ENCODE measurements at regions not wholly inside any gene's neighbourhood (a gene's known extent, or its start where the extent isn't known, plus 50 kb on each side); places are given as distances from the start of the nearest gene placed in this dataset.

GRCh38 chr1:88552226-88552625, 131.8 kb upstream of the PKN2 start:
- Mint-ChIP-seq H3K36me3 (no peaks in the 10 kb centered on the region), H3K9me3 (no peaks in the 10 kb centered on the region), H3K27ac (no peak overlapping the region), H3K27me3 (ENCODE audit: low read depth in 3 of 3) (no peaks in the 10 kb centered on the region), H3K4me1 (no peaks in the 10 kb centered on the region), H3K4me3 (no peak overlapping the region)
- H4K20me1 ChIP-seq (ENCODE audit: insufficient read depth, low read length) = no peaks in the 10 kb centered on the region
- WGBS (ENCODE audit: insufficient coverage) = no CpG with 5 or more reads among the region's 2 CpGs
- intact Hi-C loops (cut with micrococcal nuclease) = no loop called here
- H3K4me3 ChIP-seq (replicated peaks in 1 of 3; ENCODE audit: low read depth in 2 of 3, low read length in 3 of 3) = no peak overlapping the region
- TF ChIP-seq CTCF (IDR thresholded peaks at IDR 0.05) = no peak
- DNase-seq = no peak
- H2AFZ ChIP-seq (ENCODE audit: insufficient read depth, low read depth, low read length, poor library complexity, severe bottlenecking) = no peak overlapping the region
- no peaks in the 10 kb centered on the region for H3K36me3 ChIP-seq (replicated peaks in 1 of 2; ENCODE audit: control insufficient read depth in 1 of 2, insufficient read depth in 2 of 2, low read length in 2 of 2)
- H3K79me2 ChIP-seq (ENCODE audit: insufficient read depth, low read length) = no peaks in the 10 kb centered on the region
- no peaks in the 10 kb centered on the region for H3K9me3 ChIP-seq (replicated peaks in 1 of 2; ENCODE audit: control insufficient read depth in 1 of 2, insufficient read depth in 1 of 2, low read length in 2 of 2)
- H3K27ac ChIP-seq (ENCODE audit: low read depth in 1 of 2, low read length in 2 of 2) = no peak overlapping the region
- H3K27me3 ChIP-seq (ENCODE audit: control insufficient read depth in 2 of 2, insufficient read depth in 2 of 2, low read length in 2 of 2) = no peaks in the 10 kb centered on the region
- no peaks in the 10 kb centered on the region for H3K4me1 ChIP-seq (ENCODE audit: control insufficient read depth in 1 of 2, insufficient read depth in 2 of 2, low read length in 2 of 2)
- H3K9ac ChIP-seq (ENCODE audit: insufficient read depth, low read length, poor library complexity, severe bottlenecking) = no peak overlapping the region
- no peak overlapping the region for H3K4me2 ChIP-seq (replicated peaks; ENCODE audit: extremely low read depth, low read length, poor library complexity, severe bottlenecking)

GRCh38 chr1:88557014-88557413, 127.1 kb upstream of the PKN2 start:
- H4K20me1 ChIP-seq (ENCODE audit: insufficient read depth, low read length) = no peaks in the 10 kb centered on the region
- WGBS (ENCODE audit: insufficient coverage) = no CpG with 5 or more reads among the region's 3 CpGs

More at GRCh38 chr1:88557014-88557413, 127.1 kb upstream of the PKN2 start:
- Histone ChIP-seq H3K27ac (ENCODE audit: low read depth in 1 of 2, low read length in 2 of 2) (no peak overlapping the region), H3K27me3 (ENCODE audit: control insufficient read depth in 2 of 2, insufficient read depth in 2 of 2, low read length in 2 of 2) (no peaks in the 10 kb centered on the region), H3K79me2 (ENCODE audit: insufficient read depth, low read length) (no peaks in the 10 kb centered on the region), H3K4me1 (ENCODE audit: control insufficient read depth in 1 of 2, insufficient read depth in 2 of 2, low read length in 2 of 2) (no peaks in the 10 kb centered on the region), H3K9me3 (replicated peaks in 1 of 2; ENCODE audit: control insufficient read depth in 1 of 2, insufficient read depth in 1 of 2, low read length in 2 of 2) (no peaks in the 10 kb centered on the region), H3K9ac (ENCODE audit: insufficient read depth, low read length, poor library complexity, severe bottlenecking) (no peak overlapping the region), H3K36me3 (replicated peaks in 1 of 2; ENCODE audit: control insufficient read depth in 1 of 2, insufficient read depth in 2 of 2, low read length in 2 of 2) (no peaks in the 10 kb centered on the region), H3K4me2 (replicated peaks; ENCODE audit: extremely low read depth, low read length, poor library complexity, severe bottlenecking) (no peak overlapping the region), H2AFZ (ENCODE audit: insufficient read depth, low read depth, low read length, poor library complexity, severe bottlenecking) (no peak overlapping the region), H3K4me3 (replicated peaks in 1 of 3; ENCODE audit: low read depth in 2 of 3, low read length in 3 of 3) (no peak overlapping the region)
- no peak for TF ChIP-seq CTCF (IDR thresholded peaks at IDR 0.05)
- Mint-ChIP-seq H3K4me1 (no peaks in the 10 kb centered on the region), H3K27me3 (ENCODE audit: low read depth in 3 of 3) (no peaks in the 10 kb centered on the region), H3K27ac (no peak overlapping the region), H3K4me3 (no peak overlapping the region), H3K9me3 (peaks cover 0 to under 1% (median 0%) of the 10 kb centered on the region in 7 donors), H3K36me3 (no peaks in the 10 kb centered on the region)
- intact Hi-C loops (cut with micrococcal nuclease) = no loop called here
- DNase-seq = no peak

Measured in CD14-positive monocyte (primary cell).